ENCODE measurements at regions not wholly inside any gene's neighbourhood (a gene's known extent, or its start where the extent isn't known, plus 50 kb on each side); places are given as distances from the start of the nearest gene placed in this dataset.

- TF ChIP-seq POLR2A (IDR thresholded peaks at IDR 0.05; ENCODE audit: extremely low read depth, insufficient read length), result no peak
- TF ChIP-seq, protein P1, sequence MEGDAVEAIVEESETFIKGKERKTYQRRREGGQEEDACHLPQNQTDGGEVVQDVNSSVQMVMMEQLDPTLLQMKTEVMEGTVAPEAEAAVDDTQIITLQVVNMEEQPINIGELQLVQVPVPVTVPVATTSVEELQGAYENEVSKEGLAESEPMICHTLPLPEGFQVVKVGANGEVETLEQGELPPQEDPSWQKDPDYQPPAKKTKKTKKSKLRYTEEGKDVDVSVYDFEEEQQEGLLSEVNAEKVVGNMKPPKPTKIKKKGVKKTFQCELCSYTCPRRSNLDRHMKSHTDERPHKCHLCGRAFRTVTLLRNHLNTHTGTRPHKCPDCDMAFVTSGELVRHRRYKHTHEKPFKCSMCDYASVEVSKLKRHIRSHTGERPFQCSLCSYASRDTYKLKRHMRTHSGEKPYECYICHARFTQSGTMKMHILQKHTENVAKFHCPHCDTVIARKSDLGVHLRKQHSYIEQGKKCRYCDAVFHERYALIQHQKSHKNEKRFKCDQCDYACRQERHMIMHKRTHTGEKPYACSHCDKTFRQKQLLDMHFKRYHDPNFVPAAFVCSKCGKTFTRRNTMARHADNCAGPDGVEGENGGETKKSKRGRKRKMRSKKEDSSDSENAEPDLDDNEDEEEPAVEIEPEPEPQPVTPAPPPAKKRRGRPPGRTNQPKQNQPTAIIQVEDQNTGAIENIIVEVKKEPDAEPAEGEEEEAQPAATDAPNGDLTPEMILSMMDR (IDR thresholded peaks at IDR 0.05; ENCODE audit: low read depth, low read length), result no peak
These were observed 252.9 kb upstream of the SLC24A2 start for GRCh38 chr9:20041697-20042081.
